PC-9 (cell line): ENCODE measurements at regions not wholly inside any gene's neighbourhood (a gene's known extent, or its start where the extent isn't known, plus 50 kb on each side); places are given as distances from the start of the nearest gene placed in this dataset.

Experiments used
- CTCF ChIP-seq: fragments of 200-600 bp; sonication (generic); conservative IDR thresholded peaks from 2 replicates; pipeline ENCODE4 v1.6.1; 2017; ENCODE audit warnings: mixed run types, antibody characterized with exemption, mild to moderate bottlenecking, moderate library complexity
- EZH2 ChIP-seq: fragments of 200-600 bp; sonication (generic); IDR thresholded peaks from 2 replicates; pipeline ENCODE4 v1.8.0; 2017; ENCODE audit warnings: antibody characterized with exemption, low read depth

DNA sequence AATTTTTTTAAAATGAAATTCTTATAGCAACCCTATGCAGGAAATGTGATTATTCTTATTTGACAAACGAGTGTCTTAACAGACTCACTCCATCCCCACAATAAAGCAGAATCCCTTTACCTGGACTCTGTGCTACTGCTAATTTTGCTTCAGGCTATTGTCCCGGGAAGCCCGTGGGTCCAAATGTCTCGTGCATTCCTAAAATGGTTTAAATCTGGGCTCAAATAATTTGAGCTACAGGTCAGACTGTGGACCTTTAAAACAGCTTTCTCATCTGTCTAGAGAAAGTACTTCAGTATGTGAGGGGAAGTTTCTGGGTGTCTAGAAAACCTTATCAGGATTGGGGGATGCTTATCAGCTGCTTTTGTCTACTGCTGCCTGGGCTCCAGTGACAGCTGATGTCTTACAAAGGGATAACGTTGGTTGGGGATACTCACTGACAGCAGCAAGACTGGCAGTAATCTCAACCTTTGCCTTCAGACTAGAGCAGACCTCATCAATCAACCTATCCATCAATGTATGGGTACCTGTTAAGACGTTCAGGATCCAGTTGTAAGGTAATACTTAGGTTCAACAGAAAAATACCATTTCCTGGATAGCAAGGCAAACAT, 197.9 kb upstream of the CDH11 start:
- no peak for TF ChIP-seq CTCF
- TF ChIP-seq EZH2 = no peak
